Mesendoderm (in vitro differentiated cells): ENCODE measurements at regions not wholly inside any gene's neighbourhood (a gene's known extent, or its start where the extent isn't known, plus 50 kb on each side); places are given as distances from the start of the nearest gene placed in this dataset.
A peak's percentile ranks its signal among the peaks of the same experiment; 100 is the strongest.

ENCODE experiments used
- DNase-seq: peaks from one replicate; pipeline ENCODE4 v3.0.0; 2013
- H2AK5ac ChIP-seq: 2 replicates; pipeline ENCODE4 v1.6.1; 2013; ENCODE audit warnings: low read length, inconsistent platforms
- H2BK120ac ChIP-seq: 2 replicates; pipeline ENCODE4 v1.6.1; 2013; ENCODE audit warnings: low read depth, mild to moderate bottlenecking, low read length, moderate library complexity, mixed read lengths
- H2BK15ac ChIP-seq: replicated peaks from 2 replicates; pipeline ENCODE4 v1.6.1; 2013; ENCODE audit warnings: low read depth, mild to moderate bottlenecking, moderate library complexity
- H2BK5ac ChIP-seq: 2 replicates; pipeline ENCODE4 v1.6.1; 2013; ENCODE audit warnings: low read length, inconsistent platforms
- H3K18ac ChIP-seq: 2 replicates; pipeline ENCODE4 v1.6.1; 2013; ENCODE audit warnings: mild to moderate bottlenecking, low read length, mixed read lengths
- H3K23ac ChIP-seq: one replicate; pipeline ENCODE4 v1.6.1; 2013; ENCODE audit warnings: low read length
- H3K27ac ChIP-seq: 2 replicates; pipeline ENCODE4 v1.5.1; 2013; ENCODE audit warnings: low read depth, mild to moderate bottlenecking, inconsistent platforms, low read length, moderate library complexity
- H3K27me3 ChIP-seq: 2 replicates; pipeline ENCODE4 v1.6.1; 2013; ENCODE audit warnings: low read length, control low read depth, mild to moderate bottlenecking, inconsistent platforms; ENCODE audit not compliant: insufficient read depth, poor library complexity
- H3K36me3 ChIP-seq: 2 replicates; pipeline ENCODE4 v1.6.1; 2013; ENCODE audit warnings: low read length, inconsistent platforms; ENCODE audit not compliant: control insufficient read depth, insufficient read depth
- H3K4ac ChIP-seq: one replicate; pipeline ENCODE4 v1.6.1; 2013; ENCODE audit warnings: low read depth, mild to moderate bottlenecking, low read length, moderate library complexity
- H3K4me1 ChIP-seq: 2 replicates; pipeline ENCODE4 v1.6.1; 2013; ENCODE audit warnings: low read depth, low read length, inconsistent platforms; ENCODE audit not compliant: control insufficient read depth
- H3K4me2 ChIP-seq: 2 replicates; pipeline ENCODE4 v1.6.1; 2013; ENCODE audit warnings: low read length
- H3K4me3 ChIP-seq: 2 replicates; pipeline ENCODE4 v1.5.1; 2013; ENCODE audit warnings: mild to moderate bottlenecking, low read length
- H3K56ac ChIP-seq: one replicate; pipeline ENCODE4 v1.6.1; 2013; ENCODE audit warnings: low read length
- H3K79me1 ChIP-seq: 2 replicates; pipeline ENCODE4 v1.6.1; 2013; ENCODE audit warnings: low read length, inconsistent platforms
- H3K79me2 ChIP-seq: 2 replicates; pipeline ENCODE4 v1.6.1; 2013; ENCODE audit warnings: mild to moderate bottlenecking, low read length; ENCODE audit not compliant: control insufficient read depth, insufficient read depth
- H3K9ac ChIP-seq: 2 replicates; pipeline ENCODE4 v1.6.1; 2013; ENCODE audit warnings: low read length, inconsistent platforms
- H4K5ac ChIP-seq: one replicate; pipeline ENCODE4 v1.6.1; 2013; ENCODE audit warnings: low read length
- H4K8ac ChIP-seq: one replicate; pipeline ENCODE4 v1.6.1; 2013; ENCODE audit warnings: low read depth, mild to moderate bottlenecking, control low read depth, low read length, moderate library complexity
- WGBS: extraction: QIAGEN DNeasy Blood & Tissue Kit; methylation state at CpG from one replicate; pipeline ENCODE4 v1.1.7; 2013; ENCODE audit warnings: low lambda C conversion rate, missing lambda C conversion rate; ENCODE audit not compliant: insufficient coverage; ENCODE audit errors: extremely low coverage; 5-methylcytosine and 5-hydroxymethylcytosine counted together

- H3K56ac ChIP-seq = no peak overlapping the region
Observed at GRCh38 chr2:67844024-67844540, 218.7 kb downstream of the C1D start.

GRCh38 chr2:67845621-67846369 is 217.0 kb downstream of the C1D start:
- Histone ChIP-seq H3K27ac (no peak overlapping the region), H3K27me3 (no peaks in the 10 kb centered on the region), H3K36me3 (no peaks in the 10 kb centered on the region), H3K4me2 (no peak overlapping the region), H3K79me2 (no peaks in the 10 kb centered on the region), H3K4me3 (no peak overlapping the region), H3K4ac (no peak overlapping the region), H3K4me1 (no peaks in the 10 kb centered on the region), H4K5ac (no peak overlapping the region), H2AK5ac (no peak overlapping the region), H3K18ac (no peak overlapping the region), H4K8ac (no peak overlapping the region), H3K23ac (no peak overlapping the region), H2BK5ac (no peak overlapping the region), H2BK120ac (no peak overlapping the region), H2BK15ac (no peak overlapping the region), H3K56ac (peak overlapping the region; percentile 47), H3K9ac (no peak overlapping the region), H3K79me1 (no peaks in the 10 kb centered on the region)
- no CpG with 5 or more reads among the region's 8 CpGs for WGBS
- no peak for DNase-seq

More at GRCh38 chr2:67844024-67844540, 218.7 kb downstream of the C1D start:
- Histone ChIP-seq H3K4me2 (no peak overlapping the region), H4K5ac (no peak overlapping the region), H4K8ac (no peak overlapping the region), H3K4me3 (no peak overlapping the region), H2AK5ac (no peak overlapping the region), H3K18ac (no peak overlapping the region), H3K4me1 (no peaks in the 10 kb centered on the region), H3K27me3 (no peaks in the 10 kb centered on the region), H3K79me1 (no peaks in the 10 kb centered on the region), H2BK15ac (no peak overlapping the region), H3K79me2 (no peaks in the 10 kb centered on the region), H3K23ac (no peak overlapping the region), H3K36me3 (no peaks in the 10 kb centered on the region), H3K9ac (no peak overlapping the region), H2BK5ac (no peak overlapping the region), H3K27ac (no peak overlapping the region), H3K4ac (no peak overlapping the region), H2BK120ac (no peak overlapping the region)
- WGBS = no CpG with 5 or more reads among the region's 1 CpG
- DNase-seq = no peak

GRCh38 chr2:67846370-67847070 is 216.3 kb downstream of the C1D start:
- no CpG with 5 or more reads among the region's 16 CpGs for WGBS

GRCh38 chr2:67848551-67849285 is 214.1 kb downstream of the C1D start:
- WGBS = no CpG with 5 or more reads among the region's 6 CpGs

More at GRCh38 chr2:67846370-67847070, 216.3 kb downstream of the C1D start:
- Histone ChIP-seq H3K27ac (no peak overlapping the region), H3K79me2 (no peaks in the 10 kb centered on the region), H2BK5ac (no peak overlapping the region), H3K23ac (no peak overlapping the region), H2AK5ac (no peak overlapping the region), H3K9ac (no peak overlapping the region), H3K56ac (peak overlapping the region; percentile 47), H3K79me1 (no peaks in the 10 kb centered on the region), H3K27me3 (no peaks in the 10 kb centered on the region), H3K18ac (no peak overlapping the region), H3K4me3 (no peak overlapping the region), H3K4ac (no peak overlapping the region), H3K4me1 (no peaks in the 10 kb centered on the region), H3K4me2 (no peak overlapping the region), H4K5ac (no peak overlapping the region), H4K8ac (no peak overlapping the region), H3K36me3 (no peaks in the 10 kb centered on the region), H2BK120ac (no peak overlapping the region), H2BK15ac (no peak overlapping the region)
- peak; percentile 84 for DNase-seq

GRCh38 chr2:67851016-67851415 is 211.8 kb downstream of the C1D start:
- Histone ChIP-seq H3K27me3 (no peaks in the 10 kb centered on the region), H3K18ac (no peak overlapping the region), H4K5ac (no peak overlapping the region), H3K4me2 (no peak overlapping the region), H2BK5ac (no peak overlapping the region), H3K36me3 (no peaks in the 10 kb centered on the region), H2AK5ac (no peak overlapping the region), H3K23ac (no peak overlapping the region), H2BK120ac (no peak overlapping the region), H3K27ac (no peak overlapping the region), H3K9ac (no peak overlapping the region), H2BK15ac (no peak overlapping the region), H3K4me3 (no peak overlapping the region), H3K56ac (no peak overlapping the region), H4K8ac (no peak overlapping the region), H3K4ac (no peak overlapping the region), H3K4me1 (no peaks in the 10 kb centered on the region), H3K79me1 (no peaks in the 10 kb centered on the region), H3K79me2 (no peaks in the 10 kb centered on the region)
- no peak for DNase-seq
- WGBS = no CpG with 5 or more reads among the region's 3 CpGs

More at GRCh38 chr2:67848551-67849285, 214.1 kb downstream of the C1D start:
- no peak overlapping the region for H3K4me2 ChIP-seq
- H3K4me3 ChIP-seq = no peak overlapping the region
- no peak overlapping the region for H4K8ac ChIP-seq
- no peak for DNase-seq
- H3K79me2 ChIP-seq = no peaks in the 10 kb centered on the region
- H2BK5ac ChIP-seq = no peak overlapping the region
- H3K18ac ChIP-seq = no peak overlapping the region
- H3K4ac ChIP-seq = no peak overlapping the region
- no peaks in the 10 kb centered on the region for H3K36me3 ChIP-seq
- no peak overlapping the region for H2AK5ac ChIP-seq
- H3K23ac ChIP-seq = no peak overlapping the region
- no peaks in the 10 kb centered on the region for H3K79me1 ChIP-seq
- H3K27me3 ChIP-seq = no peaks in the 10 kb centered on the region
- H3K56ac ChIP-seq = no peak overlapping the region
- H2BK15ac ChIP-seq = no peak overlapping the region
- H3K27ac ChIP-seq = no peak overlapping the region
- no peak overlapping the region for H3K9ac ChIP-seq
- H3K4me1 ChIP-seq = no peaks in the 10 kb centered on the region
- H4K5ac ChIP-seq = no peak overlapping the region
- H2BK120ac ChIP-seq = no peak overlapping the region
